H1 (cell line): ENCODE measurements at regions not wholly inside any gene's neighbourhood (a gene's known extent, or its start where the extent isn't known, plus 50 kb on each side); places are given as distances from the start of the nearest gene placed in this dataset.

Experiments
- BACH1 ChIP-seq: IDR thresholded peaks from 2 replicates; pipeline ENCODE4 v1.6.1; 2012; ENCODE audit warnings: low read length, improper control_type of control experiment
- EGR1 ChIP-seq: IDR thresholded peaks from 2 replicates; pipeline ENCODE4 v1.6.1; 2011; ENCODE audit warnings: low read depth, low read length, borderline replicate concordance
- KDM4A ChIP-seq: IDR thresholded peaks from one replicate; pipeline ENCODE4 v1.7.1; 2012; ENCODE audit warnings: low read depth, mild to moderate bottlenecking, moderate library complexity, low read length, inconsistent platforms; ENCODE audit not compliant: severe bottlenecking
- RBBP5 ChIP-seq: IDR thresholded peaks from 2 replicates; pipeline ENCODE4 v1.7.1; 2012; ENCODE audit warnings: low read depth, mild to moderate bottlenecking, inconsistent platforms, low read length, moderate library complexity, borderline replicate concordance
- TF ChIP-seq, protein P1 (sequence below): IDR thresholded peaks from 2 replicates; pipeline ENCODE4 v1.6.1; 2012; ENCODE audit warnings: low read length, inconsistent platforms

DNA sequence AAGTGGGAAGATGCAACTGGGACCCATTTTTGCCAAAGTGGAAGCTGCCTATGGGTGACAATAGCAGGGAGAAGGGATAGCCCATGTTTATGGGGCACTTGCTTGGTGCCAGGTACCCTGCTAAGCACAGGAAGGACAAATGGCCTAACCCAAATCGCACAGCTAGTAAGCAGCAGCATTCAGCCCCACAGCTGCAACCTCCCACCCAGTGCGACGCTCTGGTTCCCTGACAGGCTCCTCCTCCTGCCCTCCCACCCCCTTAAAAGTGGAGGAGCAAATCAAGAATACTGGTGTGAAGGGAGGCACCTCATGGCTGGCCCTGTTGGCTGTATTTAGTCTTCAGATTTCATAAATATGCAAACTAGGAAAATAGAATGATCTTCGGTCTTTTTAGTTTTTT, 76.2 kb downstream of the RIN2 start (continued):
- TF ChIP-seq RBBP5: no peak
- no peak for TF ChIP-seq EGR1
- no peak for TF ChIP-seq KDM4A
- TF ChIP-seq, protein P1, sequence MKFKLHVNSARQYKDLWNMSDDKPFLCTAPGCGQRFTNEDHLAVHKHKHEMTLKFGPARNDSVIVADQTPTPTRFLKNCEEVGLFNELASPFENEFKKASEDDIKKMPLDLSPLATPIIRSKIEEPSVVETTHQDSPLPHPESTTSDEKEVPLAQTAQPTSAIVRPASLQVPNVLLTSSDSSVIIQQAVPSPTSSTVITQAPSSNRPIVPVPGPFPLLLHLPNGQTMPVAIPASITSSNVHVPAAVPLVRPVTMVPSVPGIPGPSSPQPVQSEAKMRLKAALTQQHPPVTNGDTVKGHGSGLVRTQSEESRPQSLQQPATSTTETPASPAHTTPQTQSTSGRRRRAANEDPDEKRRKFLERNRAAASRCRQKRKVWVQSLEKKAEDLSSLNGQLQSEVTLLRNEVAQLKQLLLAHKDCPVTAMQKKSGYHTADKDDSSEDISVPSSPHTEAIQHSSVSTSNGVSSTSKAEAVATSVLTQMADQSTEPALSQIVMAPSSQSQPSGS: no peak
- TF ChIP-seq BACH1: no peak
